GM21390 (cell line): ENCODE measurements at regions not wholly inside any gene's neighbourhood (a gene's known extent, or its start where the extent isn't known, plus 50 kb on each side); places are given as distances from the start of the nearest gene placed in this dataset.
"Not testable (repeated sequence)": the region's sequence is repeated elsewhere in the genome, so short reads cannot be mapped to it uniquely, and the experiment has no call there.

ENCODE experiments used
- ATAC-seq: cut with Tn5 transposase; IDR thresholded peaks from one replicate; pipeline ENCODE4 v1.9.1; 2021; ENCODE audit not compliant: unreplicated experiment

DNA sequence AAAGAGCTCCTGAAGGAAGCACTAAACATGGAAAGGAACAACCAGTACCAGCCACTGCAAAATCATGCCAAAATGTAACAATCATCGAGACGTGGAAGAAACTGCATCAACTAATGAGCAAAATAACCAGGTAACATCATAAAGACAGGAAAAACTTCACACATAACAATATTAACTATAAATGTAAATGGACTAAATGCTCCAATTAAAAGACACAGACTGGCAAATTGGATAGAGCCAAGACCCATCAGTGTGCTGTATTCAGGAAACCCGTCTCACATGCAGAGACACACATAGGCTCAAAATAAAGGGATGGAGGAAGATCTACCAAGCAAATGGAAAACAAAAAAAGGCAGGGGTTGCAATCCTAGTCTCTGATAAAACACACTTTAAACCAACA lies 83.9 kb upstream of the TSLP start:
- not testable (repeated sequence) for ATAC-seq

DNA sequence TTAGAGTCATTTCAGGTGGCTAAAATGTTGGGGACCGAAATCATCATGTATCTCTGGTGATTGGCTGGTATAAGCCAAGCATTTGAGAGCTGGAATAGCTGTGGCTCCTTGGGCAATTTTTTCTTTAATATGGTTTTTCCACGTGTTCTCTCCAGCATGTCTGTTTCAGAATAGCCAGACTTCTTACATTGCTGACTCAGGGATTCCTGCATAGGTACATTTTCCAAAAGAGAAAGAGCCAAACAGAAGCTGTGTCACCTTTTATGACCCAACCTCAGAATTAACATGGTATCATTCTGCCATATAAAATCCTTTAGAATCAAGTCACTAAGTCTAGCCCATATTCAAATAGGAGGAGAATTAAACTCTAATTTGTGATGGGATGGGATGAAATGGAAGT lies 74.8 kb upstream of the TSLP start:
- ATAC-seq = no peak

DNA sequence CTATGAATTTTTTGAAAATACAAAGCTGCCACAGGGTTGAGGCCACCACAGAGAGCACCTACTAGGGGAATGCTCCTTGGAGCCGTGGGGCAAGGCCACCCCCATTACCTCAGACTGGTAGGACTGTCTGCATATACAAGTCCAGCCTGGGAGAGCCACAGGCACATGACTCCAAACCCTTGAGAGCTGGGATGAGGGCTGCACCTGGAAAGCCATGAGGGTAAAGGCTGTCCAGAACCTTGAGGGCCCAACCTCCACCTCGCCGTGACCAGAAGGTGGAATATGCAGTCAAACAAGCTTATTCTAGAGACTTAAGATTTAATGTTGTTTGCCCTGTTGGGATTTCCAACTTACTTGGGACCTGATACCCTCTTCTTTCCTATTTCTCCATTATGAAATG lies 69.5 kb upstream of the TSLP start:
- no peak for ATAC-seq

DNA sequence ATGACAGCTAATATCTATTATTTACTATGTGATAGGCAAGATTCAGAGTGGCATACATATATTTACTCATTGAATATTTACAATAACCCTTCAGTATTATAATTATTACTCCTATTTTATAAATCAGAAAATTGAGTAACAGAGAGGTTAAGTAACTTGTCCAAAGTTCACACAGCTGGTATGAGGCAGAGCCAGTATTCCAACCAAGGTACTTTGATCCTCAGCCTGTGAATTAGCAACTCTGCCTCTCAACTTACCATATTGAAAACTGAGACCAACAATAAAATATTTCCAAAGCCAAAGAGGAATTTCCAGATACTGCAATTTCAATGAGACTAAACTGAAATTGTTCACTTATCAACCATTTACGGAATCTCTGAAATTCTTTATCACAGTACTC lies 67.9 kb upstream of the TSLP start:
- no peak for ATAC-seq

DNA sequence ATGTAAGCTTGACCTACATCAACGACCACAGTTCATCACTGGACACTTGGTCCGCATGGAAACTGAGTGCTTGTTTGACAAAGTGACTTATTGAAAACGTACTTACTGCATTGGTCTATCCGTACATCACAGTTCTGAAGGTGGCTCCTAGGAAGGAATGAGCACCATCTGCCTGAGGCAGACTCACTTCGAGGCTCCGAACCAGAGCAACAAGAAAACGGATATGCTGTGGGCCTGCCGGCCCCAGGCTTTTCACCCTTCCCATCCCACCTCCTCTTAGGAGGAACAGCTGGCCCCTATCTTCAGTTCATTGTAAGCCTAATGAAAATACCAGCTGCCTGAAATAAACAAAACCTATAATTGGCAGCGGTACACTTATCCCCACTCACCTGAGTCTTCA lies 67.2 kb upstream of the TSLP start:
- ATAC-seq = no peak

- ATAC-seq = no peak
Measured at GRCh38 chr5:111010783-111011182, 60.7 kb upstream of the TSLP start.

GRCh38 chr5:111013011-111013410 lies 58.5 kb upstream of the TSLP start:
- ATAC-seq = no peak

GRCh38 chr5:111016801-111017200 lies 54.7 kb upstream of the TSLP start:
- no peak for ATAC-seq

GRCh38 chr5:111017731-111018130 lies 53.8 kb upstream of the TSLP start:
- ATAC-seq = no peak
